ENCODE measurements at regions not wholly inside any gene's neighbourhood (a gene's known extent, or its start where the extent isn't known, plus 50 kb on each side); places are given as distances from the start of the nearest gene placed in this dataset.

DNA sequence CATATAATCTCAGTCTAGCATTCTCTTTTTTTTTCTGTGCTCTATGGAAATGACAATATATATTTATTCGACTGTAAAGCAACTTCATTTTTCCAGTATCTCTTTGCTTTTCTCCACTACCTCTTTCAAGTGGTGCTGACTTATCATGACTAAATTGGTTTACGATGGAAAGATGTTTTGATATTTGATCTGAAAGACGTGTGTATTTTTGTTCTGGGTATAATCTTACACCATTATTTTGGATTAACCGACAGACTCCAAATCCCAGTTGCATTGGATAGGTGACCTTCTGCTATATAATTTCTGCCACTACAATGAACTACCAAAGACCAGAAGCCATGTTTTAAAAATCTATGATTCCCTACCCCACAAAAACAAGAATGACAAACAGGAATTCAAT is 380.5 kb upstream of the NFE2L3 start:
- TF ChIP-seq, protein P1, sequence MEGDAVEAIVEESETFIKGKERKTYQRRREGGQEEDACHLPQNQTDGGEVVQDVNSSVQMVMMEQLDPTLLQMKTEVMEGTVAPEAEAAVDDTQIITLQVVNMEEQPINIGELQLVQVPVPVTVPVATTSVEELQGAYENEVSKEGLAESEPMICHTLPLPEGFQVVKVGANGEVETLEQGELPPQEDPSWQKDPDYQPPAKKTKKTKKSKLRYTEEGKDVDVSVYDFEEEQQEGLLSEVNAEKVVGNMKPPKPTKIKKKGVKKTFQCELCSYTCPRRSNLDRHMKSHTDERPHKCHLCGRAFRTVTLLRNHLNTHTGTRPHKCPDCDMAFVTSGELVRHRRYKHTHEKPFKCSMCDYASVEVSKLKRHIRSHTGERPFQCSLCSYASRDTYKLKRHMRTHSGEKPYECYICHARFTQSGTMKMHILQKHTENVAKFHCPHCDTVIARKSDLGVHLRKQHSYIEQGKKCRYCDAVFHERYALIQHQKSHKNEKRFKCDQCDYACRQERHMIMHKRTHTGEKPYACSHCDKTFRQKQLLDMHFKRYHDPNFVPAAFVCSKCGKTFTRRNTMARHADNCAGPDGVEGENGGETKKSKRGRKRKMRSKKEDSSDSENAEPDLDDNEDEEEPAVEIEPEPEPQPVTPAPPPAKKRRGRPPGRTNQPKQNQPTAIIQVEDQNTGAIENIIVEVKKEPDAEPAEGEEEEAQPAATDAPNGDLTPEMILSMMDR (IDR thresholded peaks at IDR 0.05; ENCODE audit: insufficient read depth, low read length, poor library complexity, severe bottlenecking) = no peak
- H3K27me3 ChIP-seq (ENCODE audit: control insufficient read depth, insufficient read depth, low read length) = no peaks in the 10 kb centered on the region
- H3K4me3 ChIP-seq (ENCODE audit: low read depth, low read length) = no peak overlapping the region
- H3K36me3 ChIP-seq (ENCODE audit: control insufficient read depth, insufficient read depth, low read length) = no peaks in the 10 kb centered on the region
- DNase-seq (ENCODE audit: low read depth) = no peak

DNA sequence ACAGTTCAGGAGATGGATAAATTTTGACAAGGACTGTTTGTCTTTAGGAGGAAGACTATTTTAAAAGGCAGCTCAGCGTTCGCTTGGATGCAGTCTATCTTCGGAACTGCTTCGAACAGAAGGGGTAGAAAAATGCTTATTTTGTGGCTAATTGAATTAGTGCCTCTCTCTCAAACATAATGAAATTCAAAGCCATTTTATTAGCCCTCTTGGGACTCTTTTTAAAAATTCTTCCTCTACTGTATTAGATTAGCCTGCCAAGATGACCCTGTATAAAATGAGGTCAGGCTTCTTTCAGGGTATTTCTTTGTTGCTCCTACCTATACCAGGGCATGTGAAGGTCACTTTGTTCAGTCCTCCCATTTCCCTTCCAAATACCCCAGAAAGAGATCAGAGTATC is 379.2 kb upstream of the NFE2L3 start:
- TF ChIP-seq, protein P1 (IDR thresholded peaks at IDR 0.05; ENCODE audit: insufficient read depth, low read length, poor library complexity, severe bottlenecking) = no peak
- Histone ChIP-seq H3K36me3 (ENCODE audit: control insufficient read depth, insufficient read depth, low read length) (no peaks in the 10 kb centered on the region), H3K4me3 (ENCODE audit: low read depth, low read length) (no peak overlapping the region), H3K27me3 (ENCODE audit: control insufficient read depth, insufficient read depth, low read length) (no peaks in the 10 kb centered on the region)
- no peak for DNase-seq (ENCODE audit: low read depth)

DNA sequence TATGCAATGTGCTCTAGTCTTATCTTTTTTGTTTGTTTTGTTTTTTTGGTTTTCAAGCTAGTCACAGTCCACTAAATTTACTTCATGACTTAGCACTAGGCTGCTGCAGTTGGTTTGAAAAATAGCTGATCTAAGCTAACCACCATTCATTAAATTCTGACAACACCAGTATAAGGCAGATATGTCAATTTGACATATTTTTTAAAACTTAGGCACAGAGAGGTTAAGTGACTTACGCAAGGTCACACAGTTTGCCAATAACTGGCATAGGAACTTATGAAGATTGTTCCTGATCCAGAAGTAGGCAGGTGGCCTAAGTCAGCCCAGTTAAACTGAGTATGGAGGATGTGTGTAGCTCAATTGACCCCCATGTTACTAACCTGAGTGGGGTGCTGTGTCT is 377.3 kb upstream of the NFE2L3 start:
- H3K4me3 ChIP-seq (ENCODE audit: low read depth, low read length) = no peak overlapping the region
- TF ChIP-seq, protein P1 (IDR thresholded peaks at IDR 0.05; ENCODE audit: insufficient read depth, low read length, poor library complexity, severe bottlenecking) = no peak
- no peak for DNase-seq (ENCODE audit: low read depth)
- H3K27me3 ChIP-seq (ENCODE audit: control insufficient read depth, insufficient read depth, low read length) = no peaks in the 10 kb centered on the region
- no peaks in the 10 kb centered on the region for H3K36me3 ChIP-seq (ENCODE audit: control insufficient read depth, insufficient read depth, low read length)

GRCh38 chr7:25775570-25775969 is 376.4 kb upstream of the NFE2L3 start:
- TF ChIP-seq, protein P1 (IDR thresholded peaks at IDR 0.05; ENCODE audit: insufficient read depth, low read length, poor library complexity, severe bottlenecking) = no peak
- no peak overlapping the region for H3K4me3 ChIP-seq (ENCODE audit: low read depth, low read length)
- no peak for DNase-seq (ENCODE audit: low read depth)
- H3K36me3 ChIP-seq (ENCODE audit: control insufficient read depth, insufficient read depth, low read length) = no peaks in the 10 kb centered on the region
- no peaks in the 10 kb centered on the region for H3K27me3 ChIP-seq (ENCODE audit: control insufficient read depth, insufficient read depth, low read length)

DNA sequence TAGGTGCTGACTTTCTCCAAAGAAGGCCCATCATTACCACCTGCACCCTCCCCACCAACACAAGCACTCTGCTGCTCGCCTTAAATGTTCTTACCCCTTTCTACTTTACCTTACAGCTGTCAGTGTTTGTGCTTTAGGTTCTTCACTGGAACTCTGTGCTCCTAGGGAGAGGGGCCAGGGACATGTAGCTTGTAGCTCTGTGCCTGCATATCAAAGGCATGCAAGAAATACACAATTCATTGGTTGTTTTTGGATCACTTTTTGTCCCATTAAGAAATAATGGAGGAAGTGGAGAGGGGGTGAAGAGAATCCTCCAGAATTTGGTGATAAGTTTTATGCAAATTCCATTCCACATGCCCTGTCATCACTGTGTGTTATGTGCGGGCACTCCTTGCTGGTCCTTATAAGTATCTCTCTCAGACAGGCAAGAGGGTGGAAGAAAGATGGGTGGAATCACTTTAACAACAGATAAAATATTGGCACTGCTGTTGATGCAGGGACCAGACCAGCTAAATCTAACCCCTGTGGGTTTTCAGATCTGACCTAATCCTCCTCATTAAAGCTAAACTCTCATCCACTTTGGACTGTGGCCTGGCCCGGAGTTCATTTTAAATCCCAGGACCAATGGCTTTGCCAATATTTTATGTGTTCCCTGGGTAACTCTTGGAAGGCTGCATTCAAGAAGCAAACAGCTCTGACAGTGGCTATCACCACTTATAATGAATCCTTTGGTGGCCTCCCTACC is 375.8 kb upstream of the NFE2L3 start:
- TF ChIP-seq, protein P1 (IDR thresholded peaks at IDR 0.05; ENCODE audit: insufficient read depth, low read length, poor library complexity, severe bottlenecking) = no peak

DNA sequence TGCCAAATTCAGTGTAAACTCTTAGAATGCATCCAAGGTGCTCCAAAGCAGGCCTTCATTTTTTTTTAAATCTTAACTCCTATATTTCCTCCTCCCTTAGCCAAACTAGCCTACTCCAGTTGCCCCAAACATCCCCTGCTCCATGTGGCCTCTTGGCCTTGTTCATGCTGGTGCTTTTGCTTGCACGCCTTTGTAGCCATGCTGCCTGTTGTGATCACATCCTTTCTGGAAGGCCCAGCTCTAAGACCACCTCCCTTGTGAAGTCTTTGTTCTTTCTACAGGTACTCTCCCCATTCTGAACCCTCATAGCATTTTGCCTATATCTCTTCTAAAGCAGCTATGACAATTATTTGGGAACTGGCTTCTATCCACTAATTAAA is 375.3 kb upstream of the NFE2L3 start:
- no peaks in the 10 kb centered on the region for H3K36me3 ChIP-seq (ENCODE audit: control insufficient read depth, insufficient read depth, low read length)
- no peak overlapping the region for H3K4me3 ChIP-seq (ENCODE audit: low read depth, low read length)
- no peaks in the 10 kb centered on the region for H3K27me3 ChIP-seq (ENCODE audit: control insufficient read depth, insufficient read depth, low read length)
- DNase-seq (ENCODE audit: low read depth) = no peak
- TF ChIP-seq, protein P1 (IDR thresholded peaks at IDR 0.05; ENCODE audit: insufficient read depth, low read length, poor library complexity, severe bottlenecking) = no peak

More for the DNA sequence above, 375.8 kb upstream of the NFE2L3 start:
- DNase-seq (ENCODE audit: low read depth) = no peak
- H3K27me3 ChIP-seq (ENCODE audit: control insufficient read depth, insufficient read depth, low read length) = no peaks in the 10 kb centered on the region
- no peak overlapping the region for H3K4me3 ChIP-seq (ENCODE audit: low read depth, low read length)
- no peaks in the 10 kb centered on the region for H3K36me3 ChIP-seq (ENCODE audit: control insufficient read depth, insufficient read depth, low read length)
